HG03159 (cell line): ENCODE measurements at regions not wholly inside any gene's neighbourhood (a gene's known extent, or its start where the extent isn't known, plus 50 kb on each side); places are given as distances from the start of the nearest gene placed in this dataset.

ENCODE experiments used
- ATAC-seq: cut with Tn5 transposase; IDR thresholded peaks from one replicate; pipeline ENCODE4 v1.9.1; 2021; ENCODE audit warnings: mild to moderate bottlenecking, moderate library complexity; ENCODE audit not compliant: unreplicated experiment

GRCh38 chr20:24339210-24339641 is 130.2 kb upstream of the SYNDIG1 start:
- no peak for ATAC-seq

- no peak for ATAC-seq
Observed at GRCh38 chr20:24337551-24337950, 131.9 kb upstream of the SYNDIG1 start.

GRCh38 chr20:24337069-24337468 is 132.4 kb upstream of the SYNDIG1 start:
- no peak for ATAC-seq

- no peak for ATAC-seq
Observed at GRCh38 chr20:24334830-24335229, 134.6 kb upstream of the SYNDIG1 start.

GRCh38 chr20:24332956-24333355 is 136.5 kb upstream of the SYNDIG1 start:
- no peak for ATAC-seq

GRCh38 chr20:24331939-24332338 is 137.5 kb upstream of the SYNDIG1 start:
- ATAC-seq = no peak

GRCh38 chr20:24328901-24329300 is 140.5 kb upstream of the SYNDIG1 start:
- no peak for ATAC-seq

- ATAC-seq = no peak
Observed at GRCh38 chr20:24321973-24322372, 147.5 kb upstream of the SYNDIG1 start.

- no peak for ATAC-seq
Observed at GRCh38 chr20:24318569-24319352, 150.7 kb upstream of the SYNDIG1 start.

- ATAC-seq = no peak
Observed at GRCh38 chr20:24317224-24317623, 152.2 kb upstream of the SYNDIG1 start.

GRCh38 chr20:24316731-24317130 is 152.7 kb upstream of the SYNDIG1 start:
- no peak for ATAC-seq

- no peak for ATAC-seq
Observed at GRCh38 chr20:24314053-24314452, 155.4 kb upstream of the SYNDIG1 start.

- no peak for ATAC-seq
Observed at GRCh38 chr20:24309596-24309995, 159.8 kb upstream of the SYNDIG1 start.

- no peak for ATAC-seq
Observed at GRCh38 chr20:24305371-24305770, 164.1 kb upstream of the SYNDIG1 start.

GRCh38 chr20:24304291-24304690 is 165.1 kb upstream of the SYNDIG1 start:
- no peak for ATAC-seq

GRCh38 chr20:24303393-24304170 is 165.8 kb upstream of the SYNDIG1 start:
- ATAC-seq = no peak

GRCh38 chr20:24297993-24298392 is 171.4 kb upstream of the SYNDIG1 start:
- no peak for ATAC-seq

- ATAC-seq = no peak
Observed at GRCh38 chr20:24296477-24297261, 172.8 kb upstream of the SYNDIG1 start.

- ATAC-seq = no peak
Observed at GRCh38 chr20:24291014-24291413, 178.4 kb upstream of the SYNDIG1 start.

- ATAC-seq = peak; percentile 61
Observed at GRCh38 chr20:24289737-24290481, 179.5 kb upstream of the SYNDIG1 start.

GRCh38 chr20:24283186-24283585 is 186.2 kb upstream of the SYNDIG1 start:
- no peak for ATAC-seq
